ENCODE measurements at regions not wholly inside any gene's neighbourhood (a gene's known extent, or its start where the extent isn't known, plus 50 kb on each side); places are given as distances from the start of the nearest gene placed in this dataset.

- DNase-seq (ENCODE audit: low read depth, low spot score) = no peak
Measured at GRCh38 chr11:126129727-126130671, 67.3 kb upstream of the CDON start.

- DNase-seq (ENCODE audit: low read depth, low spot score) = no peak
Measured at GRCh38 chr11:126127898-126128297, 65.2 kb upstream of the CDON start.

- no peak for DNase-seq (ENCODE audit: low read depth, low spot score)
Measured at GRCh38 chr11:126127284-126127845, 64.7 kb upstream of the CDON start.

DNA sequence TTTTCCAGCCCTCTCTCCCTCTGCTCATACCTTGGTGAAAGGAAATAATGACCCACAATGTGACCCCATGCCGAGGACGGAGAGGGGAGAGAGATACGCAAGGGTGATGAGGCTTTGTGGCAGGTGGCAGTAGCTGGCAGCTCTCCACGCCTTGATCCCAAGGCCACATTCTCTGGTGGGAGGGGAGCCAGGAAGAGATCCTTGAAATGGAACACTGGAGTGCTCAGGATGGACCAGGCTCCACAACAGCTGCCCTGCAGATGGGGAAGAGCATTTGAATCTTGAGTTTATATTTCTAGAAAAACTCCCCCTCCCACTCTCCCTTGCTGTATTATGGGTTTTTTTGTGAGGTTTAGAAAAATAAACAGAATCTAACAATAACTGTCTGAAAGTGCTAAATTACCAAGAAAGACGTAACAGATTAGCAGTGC lies 61.6 kb upstream of the CDON start:
- DNase-seq (ENCODE audit: low read depth, low spot score) = no peak

DNA sequence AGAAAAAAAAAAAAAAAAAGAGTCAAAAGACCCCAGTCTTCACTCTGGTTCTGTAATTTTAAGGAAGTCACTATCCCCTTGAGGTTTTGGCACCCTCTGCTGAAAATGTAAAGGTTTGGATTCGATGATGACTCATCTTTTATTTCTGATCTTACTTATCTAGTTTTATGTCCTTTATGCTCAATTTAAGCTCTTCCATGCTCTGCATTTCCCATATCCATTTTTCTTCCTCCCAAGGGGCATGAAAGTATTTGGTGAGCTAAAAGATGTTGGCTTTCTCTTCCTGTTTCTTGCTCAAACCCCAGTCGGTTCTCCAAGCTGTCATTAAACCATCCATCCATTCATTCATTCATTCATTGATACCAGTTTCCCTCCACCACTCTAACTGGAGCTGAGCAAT lies 61.0 kb upstream of the CDON start:
- DNase-seq (ENCODE audit: low read depth, low spot score) = no peak

DNA sequence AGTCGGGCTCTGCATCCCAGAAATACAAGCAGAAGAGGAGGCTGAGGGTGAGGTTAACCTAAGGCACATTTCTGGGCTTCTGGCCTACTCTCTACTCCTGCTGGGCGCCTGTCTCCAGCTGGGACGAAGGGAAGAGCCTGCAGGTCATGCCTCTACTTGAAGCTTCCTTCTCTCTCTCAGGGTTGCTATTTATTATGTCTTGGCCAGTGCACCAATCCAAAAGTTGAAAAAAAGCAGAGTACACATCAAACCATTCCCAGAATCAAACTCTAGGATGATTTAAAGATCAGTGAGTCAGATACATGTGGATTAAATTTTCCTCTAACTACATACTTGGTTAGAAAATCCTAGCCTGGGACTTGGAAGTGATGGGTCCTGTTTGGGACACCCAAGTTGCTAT lies 60.2 kb upstream of the CDON start:
- DNase-seq (ENCODE audit: low read depth, low spot score) = no peak

DNA sequence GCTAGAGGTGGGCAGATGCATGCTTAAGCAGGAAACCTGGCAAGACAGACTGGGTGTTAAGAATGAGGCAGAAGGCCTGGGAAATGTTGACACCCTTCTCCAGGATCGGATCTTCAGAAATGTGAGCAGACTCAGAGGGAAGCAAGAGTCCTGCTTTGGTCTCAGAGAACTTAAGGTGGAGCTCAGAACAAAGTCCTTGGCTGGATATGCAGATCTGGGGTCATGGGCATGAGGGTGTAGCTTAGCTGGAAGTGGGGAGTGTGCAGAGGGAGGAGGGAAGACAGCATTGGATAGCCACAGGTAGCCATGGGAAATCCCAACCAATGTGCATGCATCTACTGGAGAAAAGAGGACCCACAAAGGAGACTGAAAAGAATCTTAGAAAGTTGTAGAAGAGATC lies 58.6 kb upstream of the CDON start:
- DNase-seq (ENCODE audit: low read depth, low spot score) = no peak

DNA sequence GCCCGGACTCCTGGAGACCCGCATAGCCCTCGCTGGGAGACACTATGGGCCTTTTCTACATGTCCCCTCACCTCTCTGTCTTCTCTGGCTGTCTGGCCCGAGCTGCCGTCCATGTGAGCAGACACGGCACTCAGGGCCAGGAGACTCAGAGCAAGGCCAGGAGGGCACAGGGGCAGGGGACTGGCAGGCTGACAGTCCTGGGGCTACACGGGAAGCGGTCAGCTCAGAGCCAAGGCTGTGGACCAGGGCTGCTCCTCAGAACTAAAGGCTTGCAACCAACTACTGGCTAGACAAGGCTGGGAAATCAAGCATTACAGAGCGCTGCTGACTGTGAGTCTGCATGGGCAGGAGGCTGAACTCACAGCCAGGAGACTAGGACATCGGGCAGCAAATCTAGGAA lies 56.1 kb upstream of the CDON start:
- no peak for DNase-seq (ENCODE audit: low read depth, low spot score)

- peak; percentile 63 for DNase-seq (ENCODE audit: low read depth, low spot score)
Measured at GRCh38 chr11:126115816-126116331, 53.2 kb upstream of the CDON start.

- DNase-seq (ENCODE audit: low read depth, low spot score) = no peak
Measured at GRCh38 chr11:126115127-126115495, 52.4 kb upstream of the CDON start.

GRCh38 chr11:126114486-126115126 lies 51.9 kb upstream of the CDON start:
- no peak for DNase-seq (ENCODE audit: low read depth, low spot score)

GRCh38 chr11:126113963-126114362 lies 51.3 kb upstream of the CDON start:
- DNase-seq (ENCODE audit: low read depth, low spot score) = no peak

- DNase-seq (ENCODE audit: low read depth, low spot score) = peak; percentile 57
Measured at GRCh38 chr11:126113515-126113957, 50.9 kb upstream of the CDON start.

GRCh38 chr11:126113012-126113411 lies 50.3 kb upstream of the CDON start:
- DNase-seq (ENCODE audit: low read depth, low spot score) = no peak

DNA sequence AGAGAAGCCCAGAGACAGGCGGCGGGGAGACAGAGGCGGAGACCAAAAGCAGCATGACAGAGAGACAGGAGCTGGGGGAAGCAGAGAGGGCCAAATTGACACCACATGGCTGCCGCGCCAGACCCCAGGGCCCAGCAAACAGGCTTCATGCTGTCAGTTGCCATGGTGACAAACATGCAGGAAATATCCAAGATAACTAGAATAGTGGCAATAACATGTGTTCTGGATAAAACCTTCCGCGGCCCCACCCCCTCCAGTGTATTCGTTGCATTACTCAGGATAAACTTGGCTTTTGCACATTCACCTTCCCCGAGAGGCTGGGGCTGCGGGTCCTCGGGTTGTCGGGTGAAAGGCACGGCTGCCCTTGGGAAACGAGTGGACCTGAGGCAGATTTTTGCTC lies 49.9 kb upstream of the CDON start:
- no peak for DNase-seq (ENCODE audit: low read depth, low spot score)
